Activated CD4-positive, alpha-beta T cell treated with anti-CD3 and anti-CD28 coated beads, Interleukin-2, amount 50 U/mL, for 48 hours (primary cell): ENCODE measurements at regions not wholly inside any gene's neighbourhood (a gene's known extent, or its start where the extent isn't known, plus 50 kb on each side); places are given as distances from the start of the nearest gene placed in this dataset.
"Not testable (repeated sequence)": the region's sequence is repeated elsewhere in the genome, so short reads cannot be mapped to it uniquely, and the experiment has no call there.

Source experiments
- DNase-seq, 2 experiments: peaks; one replicate each; pipeline ENCODE4 v3.0.0-alpha.2; 2020

GRCh38 chr3:40756500-40756899 is 231.7 kb downstream of the ZNF621 start:
- DNase-seq: no peak

DNA sequence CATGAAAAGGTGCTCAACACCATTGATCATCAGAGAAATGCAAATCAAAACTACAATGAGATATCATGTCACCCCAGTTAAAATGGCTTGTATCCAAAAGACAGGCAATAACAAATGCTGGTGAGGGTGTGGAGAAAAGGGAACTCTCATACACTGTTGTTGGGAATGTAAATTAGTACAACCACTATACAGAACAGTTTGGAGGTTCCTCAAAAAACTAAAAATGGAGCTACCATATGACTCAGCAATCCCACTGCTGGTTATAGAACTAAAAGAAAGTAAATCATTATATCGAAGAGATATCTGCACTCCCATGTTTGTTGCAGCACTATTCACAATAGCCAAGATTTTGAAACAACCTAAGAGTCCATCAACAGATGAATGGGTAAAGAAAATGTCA is 238.0 kb downstream of the ZNF621 start:
- not testable (repeated sequence) for DNase-seq

GRCh38 chr3:40763807-40764206 is 239.0 kb downstream of the ZNF621 start:
- DNase-seq: no peak

GRCh38 chr3:40764747-40765146 is 240.0 kb downstream of the ZNF621 start:
- no peak for DNase-seq

DNA sequence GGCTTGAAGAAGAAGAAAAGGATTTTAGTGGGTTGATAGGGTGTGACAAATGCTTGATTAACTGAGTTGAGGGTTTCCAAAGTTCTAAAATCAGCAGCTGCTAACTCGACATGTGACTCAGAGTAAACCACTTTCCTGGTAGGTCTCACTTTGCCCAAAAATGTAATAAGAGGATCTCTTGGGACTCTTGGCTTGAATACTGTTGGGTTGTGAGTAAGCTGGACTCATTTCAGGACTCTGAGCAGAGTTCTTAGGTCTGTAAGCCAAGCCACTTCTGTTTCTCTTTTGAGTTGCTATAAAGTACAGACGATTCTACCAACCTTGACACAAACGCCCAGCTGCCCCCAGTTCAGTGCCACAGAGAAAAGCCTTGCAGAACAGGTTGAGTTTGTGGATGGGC is 241.1 kb downstream of the ZNF621 start:
- DNase-seq: no peak

DNA sequence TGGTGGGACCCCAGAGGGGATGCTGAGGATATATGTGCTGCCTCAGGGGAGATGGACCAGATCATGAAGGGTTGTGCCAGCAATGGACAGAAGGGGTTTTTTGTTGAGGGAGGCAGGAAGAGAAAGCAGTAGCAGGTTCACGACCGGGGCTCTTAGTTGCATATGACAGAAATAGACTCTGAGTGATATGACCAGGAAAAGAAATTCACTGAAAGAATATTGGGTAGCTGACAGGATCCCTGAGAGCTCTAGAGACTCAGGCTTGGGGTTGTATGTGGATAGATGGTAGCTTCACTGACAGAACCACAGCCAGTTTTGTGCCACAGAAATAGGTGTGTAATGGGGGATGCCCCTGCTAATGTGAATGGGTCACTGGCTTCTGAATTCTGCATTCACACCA is 241.6 kb downstream of the ZNF621 start:
- no peak for DNase-seq

DNA sequence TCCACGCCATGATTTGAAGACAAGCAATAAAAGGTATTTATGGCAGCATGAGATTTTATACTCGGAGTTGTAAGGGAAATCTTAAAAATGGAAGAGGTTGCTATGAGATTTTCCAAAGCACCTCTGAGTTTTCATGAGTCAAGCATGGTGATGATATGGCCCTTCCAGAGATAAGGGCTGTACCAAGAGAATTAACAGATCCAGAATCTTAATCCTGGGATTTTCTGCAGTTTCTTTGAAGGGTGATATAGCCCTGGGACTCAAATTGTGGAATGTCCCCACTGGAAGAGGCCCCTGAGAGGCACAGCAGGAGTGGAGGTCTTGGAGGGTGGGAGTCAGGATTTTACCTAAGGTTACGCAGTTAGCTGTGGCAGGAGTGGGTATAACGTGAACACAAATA is 243.3 kb downstream of the ZNF621 start:
- no peak for DNase-seq

DNA sequence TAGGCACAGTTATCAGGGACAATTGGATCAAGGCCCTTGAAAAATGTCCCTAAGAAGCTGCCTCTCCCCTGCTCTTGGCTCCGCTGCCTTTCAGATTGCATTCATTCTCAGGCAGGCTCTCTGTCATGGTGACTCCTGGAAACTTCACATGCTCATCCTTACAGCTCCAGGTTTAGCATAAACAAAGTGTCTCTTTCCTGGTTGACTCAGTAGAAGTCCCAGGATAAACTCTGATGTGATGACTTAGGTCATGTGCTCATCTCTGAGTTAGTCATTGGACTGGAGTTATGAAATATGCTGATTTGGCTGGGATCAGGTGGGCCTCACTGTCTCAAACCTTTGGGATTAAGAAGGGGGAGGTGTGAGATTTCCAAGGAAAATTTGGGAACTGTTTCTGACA is 243.8 kb downstream of the ZNF621 start:
- no peak for DNase-seq

DNA sequence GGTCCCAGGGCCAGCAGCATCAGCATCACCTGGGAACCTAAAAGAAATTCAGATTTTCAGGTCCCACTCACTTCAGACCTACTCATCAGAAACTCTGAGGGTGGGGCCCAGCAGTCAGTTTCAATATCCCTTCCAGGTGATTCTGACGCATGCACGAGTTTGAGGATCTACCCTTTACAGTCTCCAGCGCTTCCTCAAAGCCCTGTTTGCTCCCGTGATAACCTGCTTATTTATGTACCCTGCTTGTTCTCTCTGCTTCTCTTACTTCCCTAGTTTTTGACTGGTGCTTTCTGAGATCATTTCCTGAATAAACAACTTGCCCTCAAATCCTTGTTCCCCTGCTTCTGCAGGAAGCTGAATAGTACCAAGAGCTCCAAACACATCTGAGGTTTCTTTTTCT is 245.3 kb downstream of the ZNF621 start:
- DNase-seq: no peak

DNA sequence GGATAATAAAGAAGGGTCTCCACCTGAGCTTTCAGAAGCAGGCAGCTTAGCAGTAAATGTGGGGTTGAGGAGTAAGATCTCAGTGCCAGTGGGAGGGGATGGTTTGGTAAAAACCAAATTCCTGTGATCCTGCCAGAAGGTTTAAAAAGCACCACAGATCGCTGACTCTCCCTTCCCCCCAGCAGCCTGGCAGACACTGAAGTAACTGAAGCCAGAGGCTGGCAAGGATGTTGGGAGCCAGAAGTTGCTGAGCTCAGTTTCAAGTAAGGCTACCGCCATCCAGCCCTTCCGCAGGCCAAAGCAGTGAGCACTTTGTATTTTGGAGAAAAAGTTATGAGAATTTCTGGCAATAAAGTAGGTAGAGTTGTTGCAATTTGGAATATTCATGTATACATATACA is 246.4 kb downstream of the ZNF621 start:
- DNase-seq: no peak

DNA sequence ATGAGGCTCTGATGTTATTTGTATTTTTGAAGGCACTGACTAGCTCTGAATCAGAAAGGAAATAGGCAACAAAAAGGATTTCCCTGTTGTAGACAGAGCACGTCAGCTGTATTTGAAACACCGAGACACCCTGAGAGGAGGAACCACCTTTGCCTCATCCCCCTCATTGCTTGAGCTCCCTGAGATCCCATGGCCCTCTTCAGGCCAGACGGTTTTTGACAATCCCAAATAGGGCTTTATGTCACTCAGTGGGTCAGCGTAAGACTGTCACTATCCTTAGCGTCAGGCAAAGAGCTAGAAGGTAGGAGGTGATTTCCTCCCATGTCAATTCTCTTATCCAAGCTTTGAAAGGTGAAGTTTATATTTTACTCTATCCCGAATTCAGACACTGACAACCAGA is 254.3 kb downstream of the ZNF621 start:
- no peak for DNase-seq

- no peak for DNase-seq
Measured at GRCh38 chr3:40780291-40780924, 255.6 kb downstream of the ZNF621 start.

- DNase-seq: no peak
Measured at GRCh38 chr3:40780925-40781406, 256.2 kb downstream of the ZNF621 start.

DNA sequence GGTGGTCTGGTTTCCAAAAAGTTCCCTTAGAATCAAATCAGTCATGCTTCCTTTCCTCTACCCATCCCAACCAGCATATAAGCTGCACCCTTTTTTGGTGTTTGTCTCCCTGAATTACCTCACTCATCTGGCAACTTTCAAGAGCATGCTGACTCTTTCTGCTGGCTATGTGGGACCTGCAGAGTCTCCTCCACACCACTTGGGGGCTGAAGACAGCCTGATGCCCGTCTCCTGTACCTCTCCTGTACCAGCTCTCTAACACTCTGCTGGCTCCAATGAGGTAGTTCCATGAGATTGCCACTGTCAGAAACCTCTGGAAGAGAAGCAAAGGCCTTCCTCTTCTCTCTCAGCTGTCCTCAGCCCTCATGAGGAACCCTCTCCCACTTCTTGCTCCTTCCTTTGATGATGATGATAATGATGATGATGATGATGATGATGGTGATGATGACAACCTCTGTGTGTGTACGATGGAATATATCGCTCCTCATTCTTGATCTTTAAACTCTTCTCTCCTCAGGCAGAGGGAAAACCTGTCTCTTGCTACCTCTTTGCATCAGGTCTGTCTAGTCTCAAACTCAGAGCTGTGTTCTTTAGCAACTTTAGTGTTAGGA is 257.5 kb downstream of the ZNF621 start:
- DNase-seq: no peak

DNA sequence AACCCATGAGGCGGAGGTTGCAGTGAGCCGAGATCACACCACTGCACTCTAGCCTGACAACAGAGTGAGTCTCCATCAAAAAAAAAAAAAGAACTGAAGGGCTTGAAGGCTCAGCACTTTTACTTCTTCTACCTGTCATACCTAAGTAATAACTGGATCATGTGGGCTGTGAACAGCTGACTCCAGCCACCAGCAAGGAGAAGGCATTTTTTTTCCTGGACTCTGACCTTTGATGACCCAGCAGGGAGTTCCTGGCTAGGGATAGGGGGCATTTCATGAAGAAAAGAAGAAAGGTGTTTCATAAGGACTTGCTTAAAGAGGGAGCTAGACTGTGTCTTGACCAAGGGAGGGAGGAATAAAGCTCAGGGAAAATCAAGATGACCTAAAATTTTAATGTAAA is 266.0 kb downstream of the ZNF621 start:
- DNase-seq: no peak

DNA sequence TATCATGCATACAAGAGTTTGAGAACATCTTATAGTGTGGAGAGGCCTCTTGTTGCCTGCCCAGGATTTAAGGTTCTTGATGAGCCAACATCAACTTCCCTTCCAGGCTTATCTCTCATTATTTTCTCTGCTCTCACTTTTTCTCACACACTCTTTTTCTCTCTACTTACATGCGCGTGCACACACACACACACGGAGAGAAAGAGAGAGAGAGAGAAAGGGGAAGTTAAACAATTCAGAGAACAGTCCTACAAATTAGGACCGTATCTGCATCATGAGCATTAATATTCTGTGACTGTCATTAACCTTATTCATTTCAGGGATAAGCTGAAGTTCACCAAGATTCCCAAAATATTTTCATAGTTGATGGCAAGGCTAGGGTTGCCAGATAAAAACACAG is 269.0 kb downstream of the ZNF621 start:
- DNase-seq: no peak

- DNase-seq: no peak
Measured at GRCh38 chr3:40800343-40800742, 275.6 kb downstream of the ZNF621 start.

DNA sequence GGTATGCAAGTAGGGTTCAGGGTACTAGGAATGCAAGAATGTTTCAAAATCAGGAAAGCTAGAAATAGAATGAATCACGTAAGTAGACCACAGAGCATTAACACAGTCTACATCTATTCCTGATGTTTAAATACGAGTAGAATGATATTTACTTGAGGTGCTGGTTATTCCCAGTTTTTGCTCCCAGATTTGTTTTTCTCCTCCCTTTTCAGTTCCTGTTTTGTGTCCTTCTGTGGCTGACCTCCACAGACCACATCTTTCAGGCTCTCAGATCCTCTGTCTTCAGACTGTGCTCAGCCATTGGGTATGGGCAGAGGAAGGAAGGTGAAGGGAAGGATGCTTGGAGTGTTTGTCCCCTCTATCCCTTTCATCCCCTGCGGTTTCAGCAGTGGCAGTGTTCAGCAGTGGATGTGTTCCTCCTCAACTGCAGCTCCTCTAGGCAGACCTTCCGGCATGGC is 276.6 kb downstream of the ZNF621 start:
- no peak for DNase-seq

- DNase-seq: no peak
Measured at GRCh38 chr3:40803311-40803710, 278.6 kb downstream of the ZNF621 start.

DNA sequence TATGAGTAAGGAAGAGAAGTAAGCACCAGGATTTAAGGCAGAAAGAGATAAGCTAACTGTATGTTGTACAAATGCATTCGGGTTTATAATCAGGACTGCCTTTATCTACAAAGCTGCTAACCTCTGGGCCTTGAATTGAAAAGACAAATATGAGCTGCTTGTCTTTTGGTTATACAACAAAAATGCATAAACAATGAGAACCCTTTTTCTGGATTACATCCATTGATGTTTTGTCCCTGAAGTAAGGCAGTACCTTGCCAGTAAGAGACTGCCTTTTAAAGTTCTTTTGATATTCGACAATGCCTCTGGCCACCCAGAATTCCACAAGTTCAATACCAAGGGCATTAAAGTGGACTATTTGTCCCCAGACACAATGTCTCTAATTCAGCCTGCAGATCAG is 280.7 kb downstream of the ZNF621 start:
- DNase-seq: no peak

DNA sequence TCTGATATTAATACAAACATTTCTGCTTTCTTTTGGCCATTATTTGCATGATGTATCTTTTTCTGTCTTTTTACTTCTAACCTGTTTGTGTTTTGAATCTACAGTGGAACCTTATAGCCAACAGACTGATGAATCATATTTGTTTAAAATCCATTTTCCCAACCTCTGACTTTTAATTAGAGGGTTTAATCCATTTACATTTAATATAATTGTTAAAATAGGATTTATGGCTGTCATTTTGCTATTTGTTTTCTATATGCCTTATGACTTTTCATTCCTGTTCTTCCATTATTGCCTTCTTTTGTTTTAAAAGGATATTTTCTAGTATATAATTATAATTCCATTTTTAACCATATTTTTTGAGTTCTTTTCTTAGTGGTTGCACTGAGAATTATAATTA is 286.1 kb downstream of the ZNF621 start:
- DNase-seq: no peak

- no peak for DNase-seq
Measured at GRCh38 chr3:40817017-40817416, 292.3 kb downstream of the ZNF621 start.

GRCh38 chr3:40821315-40821714 is 296.6 kb downstream of the ZNF621 start:
- DNase-seq: no peak

DNA sequence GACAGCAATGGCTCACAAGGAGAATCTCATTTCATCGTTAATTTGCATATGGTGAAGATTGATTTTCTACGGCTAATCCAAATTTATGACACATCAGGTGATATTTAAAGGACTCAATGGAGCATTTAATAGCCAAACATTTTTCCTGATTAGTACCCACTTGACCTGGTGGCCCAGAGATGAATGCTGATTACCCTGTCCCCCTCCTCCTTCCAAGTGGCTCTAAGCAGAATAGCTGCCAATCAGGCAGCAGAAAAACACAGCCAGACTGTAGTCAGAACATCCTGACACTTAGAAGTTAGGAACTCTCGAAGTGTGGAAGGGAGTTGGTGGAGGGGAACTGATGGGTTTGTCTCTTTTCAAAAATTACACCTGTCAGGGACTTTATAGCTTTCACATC is 302.5 kb downstream of the ZNF621 start:
- no peak for DNase-seq
